Stimulated activated naive CD4-positive, alpha-beta T cell treated with Interleukin-2 at 50 U/mL for 16 hours (primary cell): ENCODE measurements at regions not wholly inside any gene's neighbourhood (a gene's known extent, or its start where the extent isn't known, plus 50 kb on each side); places are given as distances from the start of the nearest gene placed in this dataset.

ENCODE experiments used
- DNase-seq: peaks from one replicate; lab custom pipeline; 2025; lab: John Stamatoyannopoulos, UW

- no peak for DNase-seq
Measured at GRCh38 chr21:43274022-43274945, 105.5 kb downstream of the CRYAA start.

- DNase-seq, result no peak
Measured at GRCh38 chr21:43273708-43274021, 104.9 kb downstream of the CRYAA start.

- no peak for DNase-seq
Measured at GRCh38 chr21:43273016-43273707, 104.4 kb downstream of the CRYAA start.

GRCh38 chr21:43272591-43272990 lies 103.8 kb downstream of the CRYAA start:
- no peak for DNase-seq

GRCh38 chr21:43271452-43272020 lies 102.7 kb downstream of the CRYAA start:
- DNase-seq, result no peak

GRCh38 chr21:43270800-43271301 lies 102.0 kb downstream of the CRYAA start:
- no peak for DNase-seq

GRCh38 chr21:43269957-43270705 lies 101.3 kb downstream of the CRYAA start:
- no peak for DNase-seq

- DNase-seq, result no peak
Measured at GRCh38 chr21:43269440-43269839, 100.6 kb downstream of the CRYAA start.

GRCh38 chr21:43268804-43269186 lies 100.0 kb downstream of the CRYAA start:
- no peak for DNase-seq

- DNase-seq, result no peak
Measured at GRCh38 chr21:43268086-43268803, 99.4 kb downstream of the CRYAA start.

GRCh38 chr21:43267391-43268085 lies 98.7 kb downstream of the CRYAA start:
- no peak for DNase-seq

GRCh38 chr21:43266534-43266933 lies 97.7 kb downstream of the CRYAA start:
- DNase-seq, result no peak

- no peak for DNase-seq
Measured at GRCh38 chr21:43262427-43262826, 93.6 kb downstream of the CRYAA start.
